Psoas muscle (tissue), 7 donors: ENCODE measurements at regions not wholly inside any gene's neighbourhood (a gene's known extent, or its start where the extent isn't known, plus 50 kb on each side); places are given as distances from the start of the nearest gene placed in this dataset.

Experiments
- ATAC-seq, 4 donors: fragments of 200-7000 bp; cut with Tn5 transposase; one replicate each; pipeline ENCODE4 v1.9.1; 2020; ENCODE audit warnings: moderate library complexity in 3 of 4, mild to moderate bottlenecking in 2 of 4
- DNase-seq, 2 donors: peaks; one replicate each; pipeline ENCODE4 v3.0.0-alpha.2; 2020
- H3K27ac ChIP-seq: fragments of 200-600 bp; one replicate; pipeline ENCODE4 v1.8.0; 2022
- H3K27me3 ChIP-seq, 3 donors: fragments of 200-600 bp in 1 of 3; one replicate each; pipeline versions ENCODE4 v1.6.1 to v1.8.0; 2013 to 2022; ENCODE audit warnings: low read length in 2 of 3, mild to moderate bottlenecking in 2 of 3, moderate library complexity in 1 of 3; ENCODE audit not compliant: insufficient read depth in 3 of 3
- H3K36me3 ChIP-seq, 2 donors: fragments of 200-600 bp in 1 of 2; one replicate each; pipeline versions ENCODE4 v1.6.1 to v1.8.0; 2013 to 2022; ENCODE audit warnings: low read depth in 1 of 2, mild to moderate bottlenecking in 1 of 2, moderate library complexity in 1 of 2; ENCODE audit not compliant: insufficient read depth in 1 of 2
- H3K4me1 ChIP-seq: fragments of 200-600 bp; one replicate; pipeline ENCODE4 v1.8.0; 2022
- H3K4me3 ChIP-seq: fragments of 200-600 bp; one replicate; pipeline ENCODE4 v1.8.0; 2022; ENCODE audit warnings: mild to moderate bottlenecking
- H3K9me3 ChIP-seq: fragments of 200-600 bp; one replicate; pipeline ENCODE4 v1.8.0; 2022
- WGBS, 3 donors: extraction: QIAGEN DNeasy Blood & Tissue Kit; methylation state at CpG; one replicate each; pipeline versions ENCODE4 v1.1.6 to v1.1.7; 2013; 5-methylcytosine and 5-hydroxymethylcytosine counted together
- intact Hi-C, 2 donors: fragments of 100-400 bp; cut with DNase I; formaldehyde crosslinking; loops; one replicate each; pipeline versions ENCODE4 v1.11.0 to v1.14.2; 2022
- TF ChIP-seq, protein P1 (sequence below): fragments of 200-600 bp; IDR thresholded peaks from one replicate; pipeline ENCODE4 v1.8.0; 2022; ENCODE audit warnings: antibody characterized with exemption
- donor health status: healthy with polysubstance abuse.
- donor health status: DM: no; HTN: no; CAD: no; lungs with moderate emphysema.
- donor health status: Bipolar disorder and iron deficiency.
- donor health status: healthy.
- donor health status: DM: yes; HTN: yes; CAD: no.
- donor health status: DM: no; HTN: no; CAD: no.
- donor health status: DM: yes; HTN: yes; CAD: no.

DNA sequence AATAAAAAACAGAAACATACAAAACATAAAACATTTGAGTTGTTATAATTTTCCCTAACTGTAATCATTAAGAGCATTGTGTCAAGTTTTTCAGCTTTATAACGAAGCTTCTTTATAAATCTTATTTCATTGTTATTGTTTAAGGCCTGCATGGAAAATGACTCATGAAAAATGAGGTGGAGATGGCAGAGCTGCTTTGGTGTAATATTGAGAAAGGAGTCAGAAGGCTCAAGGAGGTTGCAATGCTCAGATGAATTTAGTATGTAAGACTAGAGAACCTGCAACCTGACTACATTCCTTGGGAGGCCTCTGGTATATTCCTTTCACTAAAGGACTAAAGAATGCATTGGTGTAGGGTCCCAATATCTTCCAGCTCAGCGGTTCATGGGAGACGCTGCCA is 61.5 kb downstream of the TMEM30B start:
- H3K9me3 ChIP-seq = no peaks in the 10 kb centered on the region
- DNase-seq = no peak
- intact Hi-C loops = loop anchor here in 1 of 2 donors (2.0 kb wide), 1 partner anchor 33 kb away; no protein-coding TSS in a partner anchor
- TF ChIP-seq, protein P1, sequence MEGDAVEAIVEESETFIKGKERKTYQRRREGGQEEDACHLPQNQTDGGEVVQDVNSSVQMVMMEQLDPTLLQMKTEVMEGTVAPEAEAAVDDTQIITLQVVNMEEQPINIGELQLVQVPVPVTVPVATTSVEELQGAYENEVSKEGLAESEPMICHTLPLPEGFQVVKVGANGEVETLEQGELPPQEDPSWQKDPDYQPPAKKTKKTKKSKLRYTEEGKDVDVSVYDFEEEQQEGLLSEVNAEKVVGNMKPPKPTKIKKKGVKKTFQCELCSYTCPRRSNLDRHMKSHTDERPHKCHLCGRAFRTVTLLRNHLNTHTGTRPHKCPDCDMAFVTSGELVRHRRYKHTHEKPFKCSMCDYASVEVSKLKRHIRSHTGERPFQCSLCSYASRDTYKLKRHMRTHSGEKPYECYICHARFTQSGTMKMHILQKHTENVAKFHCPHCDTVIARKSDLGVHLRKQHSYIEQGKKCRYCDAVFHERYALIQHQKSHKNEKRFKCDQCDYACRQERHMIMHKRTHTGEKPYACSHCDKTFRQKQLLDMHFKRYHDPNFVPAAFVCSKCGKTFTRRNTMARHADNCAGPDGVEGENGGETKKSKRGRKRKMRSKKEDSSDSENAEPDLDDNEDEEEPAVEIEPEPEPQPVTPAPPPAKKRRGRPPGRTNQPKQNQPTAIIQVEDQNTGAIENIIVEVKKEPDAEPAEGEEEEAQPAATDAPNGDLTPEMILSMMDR = no peak
- 91 to 95% (median 95%) methylated on average over 3 of the region's 3 CpGs for WGBS, 3 donors
- H3K4me1 ChIP-seq = peaks cover 20% of the 10 kb centered on the region
- H3K27ac ChIP-seq = no peak overlapping the region
- no peak overlapping the region for H3K4me3 ChIP-seq
- H3K27me3 ChIP-seq = no peaks in the 10 kb centered on the region
- no peak for ATAC-seq
- H3K36me3 ChIP-seq = no peaks in the 10 kb centered on the region

DNA sequence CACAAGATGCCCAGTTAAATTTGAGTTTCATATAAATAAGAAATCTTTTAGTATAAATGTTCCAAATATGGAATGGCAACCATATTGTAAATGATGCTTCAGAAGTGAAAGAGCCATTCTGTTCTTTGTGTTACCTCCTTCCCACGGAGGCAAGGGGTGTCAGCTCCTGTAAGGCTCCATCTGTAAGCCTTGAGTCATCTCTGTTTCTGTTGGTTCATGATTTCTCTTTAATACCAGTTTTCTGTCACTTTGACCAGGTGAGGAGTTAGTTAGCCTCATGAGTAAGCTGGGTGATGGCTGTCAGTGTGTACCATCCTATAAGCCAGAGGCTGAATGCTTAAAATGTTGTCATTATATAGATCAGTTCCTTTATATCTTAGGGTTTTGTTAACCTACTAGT is 61.9 kb downstream of the TMEM30B start:
- WGBS, 3 donors = 82 to 95% (median 87%) methylated on average over 1 of the region's 1 CpG
- Histone ChIP-seq H3K4me3 (no peak overlapping the region), H3K36me3 (no peaks in the 10 kb centered on the region), H3K27ac (peak overlapping the region; percentile 38), H3K4me1 (peaks cover 20% of the 10 kb centered on the region), H3K9me3 (no peaks in the 10 kb centered on the region), H3K27me3 (no peaks in the 10 kb centered on the region)
- ATAC-seq = no peak
- DNase-seq = no peak
- intact Hi-C loops = loop anchor here in 1 of 2 donors (2.0 kb wide), 1 partner anchor 32 kb away; no protein-coding TSS in a partner anchor
- TF ChIP-seq, protein P1 = no peak

DNA sequence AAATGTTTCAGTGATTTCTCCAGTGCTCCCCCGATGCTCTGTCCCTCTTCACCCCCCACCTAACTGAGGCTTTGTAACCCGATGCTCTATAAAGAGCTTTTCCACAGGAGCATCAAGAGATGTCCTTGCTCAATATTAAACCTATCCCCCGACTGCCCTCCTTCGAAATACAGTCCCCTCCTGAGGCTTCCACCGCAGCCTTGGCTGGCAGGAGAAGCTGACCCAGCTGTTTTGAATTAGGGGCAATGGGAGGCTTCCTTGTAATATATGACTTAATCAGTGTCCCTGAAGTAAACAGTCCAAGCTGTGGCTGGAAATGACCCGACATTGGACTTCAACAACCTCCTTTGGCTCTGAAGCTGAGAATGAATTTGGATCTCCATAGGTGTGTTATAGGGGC is 62.4 kb downstream of the TMEM30B start:
- 25 to 39% (median 25%) methylated on average over 6 of the region's 6 CpGs for WGBS, 3 donors
- Histone ChIP-seq H3K4me3 (no peak overlapping the region), H3K9me3 (no peaks in the 10 kb centered on the region), H3K27me3 (no peaks in the 10 kb centered on the region), H3K4me1 (peaks cover 21% of the 10 kb centered on the region), H3K36me3 (no peaks in the 10 kb centered on the region), H3K27ac (peak overlapping the region; percentile 38)
- ATAC-seq (peak in 3 of 4 donors; percentile 24 to 34 (median 27)), DNase-seq (peak; percentile 51 to 76)
- TF ChIP-seq, protein P1 = no peak
- intact Hi-C loops = loop anchor here in 1 of 2 donors (2.0 kb wide), 1 partner anchor 32 kb away; no protein-coding TSS in a partner anchor

DNA sequence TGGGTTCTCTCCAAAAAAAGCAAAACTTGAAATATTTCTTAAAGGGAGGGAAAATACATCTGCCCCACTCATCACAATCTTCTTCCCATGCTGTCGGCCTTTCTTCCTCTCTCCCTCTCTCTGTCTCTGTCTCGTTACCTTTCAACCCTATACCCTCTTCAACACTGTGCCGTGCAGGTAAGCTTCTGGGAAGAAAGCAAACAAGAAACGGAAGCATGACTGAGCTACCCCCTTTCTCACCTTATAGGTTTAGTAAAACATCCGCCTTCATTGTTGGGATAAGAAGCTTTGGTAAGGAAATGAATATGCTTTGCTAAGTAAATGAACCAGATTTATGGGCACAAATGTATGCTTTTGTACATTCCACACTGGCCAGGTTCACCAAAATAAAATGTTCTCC is 63.0 kb downstream of the TMEM30B start:
- Histone ChIP-seq H3K9me3 (no peaks in the 10 kb centered on the region), H3K4me3 (no peak overlapping the region), H3K27me3 (no peaks in the 10 kb centered on the region), H3K27ac (no peak overlapping the region), H3K4me1 (peaks cover 27% of the 10 kb centered on the region), H3K36me3 (no peaks in the 10 kb centered on the region)
- WGBS, 3 donors = 81 to 87% (median 85%) methylated on average over 5 of the region's 5 CpGs
- TF ChIP-seq, protein P1 = no peak
- ATAC-seq = no peak
- intact Hi-C loops = loop anchor here in 1 of 2 donors (2.0 kb wide), 1 partner anchor 31 kb away; no protein-coding TSS in a partner anchor
- DNase-seq = no peak

DNA sequence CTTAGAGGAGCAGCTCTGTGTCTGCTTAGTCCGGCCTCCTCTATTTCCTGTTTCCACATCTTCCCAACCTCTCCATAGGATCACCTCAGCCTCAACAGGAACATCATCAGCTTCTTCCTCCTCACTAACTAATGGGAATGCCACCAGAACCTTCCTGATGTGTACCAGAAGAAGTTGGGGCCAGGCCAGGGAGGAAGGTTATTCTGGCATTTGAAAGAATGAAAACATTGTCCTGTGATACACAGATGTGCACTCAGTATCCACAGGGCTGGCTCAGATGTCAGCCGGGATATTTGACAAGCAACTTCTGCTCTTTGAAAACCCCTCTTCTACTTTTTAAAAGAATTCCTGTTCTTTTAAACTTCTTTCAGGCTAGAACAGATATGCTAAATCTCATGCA is 63.6 kb downstream of the TMEM30B start:
- no peak for ATAC-seq
- H3K4me3 ChIP-seq = no peak overlapping the region
- no peaks in the 10 kb centered on the region for H3K36me3 ChIP-seq
- intact Hi-C loops = no loop called here
- DNase-seq = no peak
- 63 to 66% (median 64%) methylated on average over 2 of the region's 2 CpGs for WGBS, 3 donors
- H3K27me3 ChIP-seq = no peaks in the 10 kb centered on the region
- TF ChIP-seq, protein P1 = no peak
- H3K27ac ChIP-seq = peak overlapping the region; percentile 24
- no peaks in the 10 kb centered on the region for H3K9me3 ChIP-seq
- H3K4me1 ChIP-seq = peaks cover 22% of the 10 kb centered on the region
